HCT116 (cell line): ENCODE measurements at regions not wholly inside any gene's neighbourhood (a gene's known extent, or its start where the extent isn't known, plus 50 kb on each side); places are given as distances from the start of the nearest gene placed in this dataset.

Experiments used
- ATAC-seq: fragments of 200-7000 bp; cut with Tn5 transposase; 2 replicates; pipeline ENCODE4 v1.9.1; 2020; ENCODE audit warnings: mild to moderate bottlenecking, moderate library complexity
- BruUV-seq: library from RNA; stranded (reverse); fragments of 400-500 nt; replicated peaks from 2 replicates; lab custom pipeline; 2021; lab: Mats Ljungman, UMichigan
- CTCF ChIA-PET: fragments of 300-600 bp; sonication (Branson Sonifier 250); formaldehyde crosslinking; loops from one replicate; lab custom pipeline; 2021; ENCODE audit warnings: antibody characterized with exemption; lab: Charles Lee
- POLR2A ChIA-PET: fragments of 300-600, 350-600 bp; sonication (Branson Sonifier 250); formaldehyde crosslinking; loops from one replicate; lab custom pipeline; 2021; ENCODE audit warnings: antibody characterized with exemption; lab: Charles Lee
- RAD21 ChIA-PET, 2 experiments: fragments of 300-600 bp; sonication (Branson Sonifier 250); formaldehyde crosslinking; loops; one replicate each; lab custom pipeline; 2023; ENCODE audit warnings: low total read pairs in 2 of 2; ENCODE audit not compliant: uncharacterized antibody in 2 of 2, unreplicated experiment in 2 of 2, low non-redundant PET in 1 of 2; lab: Charles Lee
- DNase-seq: peaks from one replicate; pipeline ENCODE4 v3.0.0-alpha.2; 2010; ENCODE audit warnings: low read depth, low spot score
- H2AFZ ChIP-seq: fragments of 200-600 bp; shearing (Covaris generic), sonication (generic); 2 replicates; pipeline ENCODE4 v1.6.1; 2017; ENCODE audit warnings: low read depth, mixed run types, mixed read lengths, antibody characterized with exemption, low read length; ENCODE audit not compliant: poor library complexity, severe bottlenecking
- H3K27ac ChIP-seq: 2 replicates; pipeline ENCODE4 v1.5.1; 2012; ENCODE audit warnings: low read depth, low read length
- H3K27me3 ChIP-seq: fragments of 200-600 bp; sonication (generic); 2 replicates; pipeline ENCODE4 v1.6.1; 2016; ENCODE audit warnings: mixed run types, low read length, mixed read lengths; ENCODE audit not compliant: insufficient read depth
- H3K36me3 ChIP-seq, 2 experiments: fragments of 200-500 bp in 1 of 2; fragments of 200-600 bp in 1 of 2; sonication (Bioruptor generic) in 1 of 2; sonication (generic) in 1 of 2; 2 replicates each; pipeline versions ENCODE4 v1.5.1 to v1.6.1; 2014 to 2016; ENCODE audit warnings: low read length in 2 of 2, inconsistent platforms in 1 of 2, mixed read lengths in 1 of 2, mixed run types in 1 of 2; ENCODE audit not compliant: insufficient read depth in 2 of 2, control insufficient read depth in 1 of 2
- H3K4me1 ChIP-seq, 2 experiments: fragments of 200-600 bp in 1 of 2; sonication (generic) in 1 of 2; 2 replicates each; pipeline versions ENCODE4 v1.5.1 to v1.6.1; 2012 to 2017; ENCODE audit warnings: low read length in 2 of 2, inconsistent platforms in 1 of 2, mild to moderate bottlenecking in 1 of 2, mixed read lengths in 1 of 2, mixed run types in 1 of 2, moderate library complexity in 1 of 2; ENCODE audit not compliant: insufficient read depth in 2 of 2, control insufficient read depth in 1 of 2
- H3K4me2 ChIP-seq: fragments of 200-600 bp; sonication (generic); 2 replicates; pipeline ENCODE4 v1.6.1; 2017; ENCODE audit warnings: mixed run types, low read length, mixed read lengths
- H3K4me3 ChIP-seq, 2 experiments: fragments of 200-600 bp in 1 of 2; sonication (generic) in 1 of 2; replicated peaks in 1 of 2; 2 replicates each; pipeline ENCODE4 v1.5.1; 2011 to 2016; ENCODE audit warnings: low read length in 2 of 2, control low read depth in 1 of 2, low read depth in 1 of 2, mild to moderate bottlenecking in 1 of 2, mixed read lengths in 1 of 2, mixed run types in 1 of 2
- H3K79me2 ChIP-seq: fragments of 200-600 bp; sonication (generic); 2 replicates; pipeline ENCODE4 v1.6.1; 2017; ENCODE audit warnings: mild to moderate bottlenecking, mixed run types, low read length, moderate library complexity, mixed read lengths; ENCODE audit not compliant: insufficient read depth
- H3K9ac ChIP-seq: fragments of 200-600 bp; sonication (generic); 2 replicates; pipeline ENCODE4 v1.6.1; 2016; ENCODE audit warnings: low read length, mixed read lengths
- H3K9me2 ChIP-seq: fragments of 200-600 bp; sonication (generic), shearing (Covaris generic); 2 replicates; pipeline ENCODE4 v1.6.1; 2017; ENCODE audit warnings: mixed run types, mild to moderate bottlenecking, moderate library complexity; ENCODE audit not compliant: insufficient read depth
- H3K9me3 ChIP-seq, 2 experiments: fragments of 200-500 bp in 1 of 2; fragments of 200-600 bp in 1 of 2; sonication (Bioruptor generic) in 1 of 2; sonication (generic) in 1 of 2; 2 replicates each; pipeline ENCODE4 v1.6.1; 2014 to 2017; ENCODE audit warnings: low read length in 2 of 2, mixed read lengths in 2 of 2, inconsistent platforms in 1 of 2, low read depth in 1 of 2, mild to moderate bottlenecking in 1 of 2, mixed run types in 1 of 2, moderate library complexity in 1 of 2; ENCODE audit not compliant: control insufficient read depth in 1 of 2, insufficient read depth in 1 of 2
- H4K20me1 ChIP-seq: fragments of 200-600 bp; sonication (generic), shearing (Covaris generic); 2 replicates; pipeline ENCODE4 v1.6.1; 2017; ENCODE audit warnings: mixed run types, mild to moderate bottlenecking, moderate library complexity; ENCODE audit not compliant: insufficient read depth
- CBX3 ChIP-seq: IDR thresholded peaks from 2 replicates; pipeline ENCODE4 v1.6.1; 2012; ENCODE audit warnings: low read depth
- CTCF ChIP-seq, 3 experiments: fragments of 200-600 bp in 1 of 3; sonication (generic) in 1 of 3; IDR thresholded peaks in 2 of 3; conservative IDR thresholded peaks in 1 of 3; 2 replicates each; pipeline ENCODE4 v1.5.1; 2012 to 2017; ENCODE audit warnings: low read depth in 2 of 3, low read length in 2 of 3, antibody characterized with exemption in 1 of 3, borderline replicate concordance in 1 of 3, control low read depth in 1 of 3, mild to moderate bottlenecking in 1 of 3, mixed read lengths in 1 of 3, mixed run types in 1 of 3, moderate library complexity in 1 of 3; ENCODE audit not compliant: insufficient read depth in 1 of 3
- EGR1 ChIP-seq: IDR thresholded peaks from 2 replicates; pipeline ENCODE4 v1.6.1; 2012; ENCODE audit warnings: low read depth
- EZH2phosphoT487 ChIP-seq: fragments of 200-600 bp; IDR thresholded peaks from 2 replicates; pipeline ENCODE4 v1.6.1; 2018; ENCODE audit warnings: antibody characterized with exemption, borderline replicate concordance
- JUND ChIP-seq: IDR thresholded peaks from 2 replicates; pipeline ENCODE4 v1.6.1; 2012
- SIN3A ChIP-seq: IDR thresholded peaks from 2 replicates; pipeline ENCODE4 v1.6.1; 2012; ENCODE audit warnings: low read depth
- SRF ChIP-seq: IDR thresholded peaks from 2 replicates; pipeline ENCODE4 v1.6.1; 2012; ENCODE audit warnings: low read depth
- TCF7L2 ChIP-seq: IDR thresholded peaks from 2 replicates; pipeline ENCODE4 v1.7.0; 2011; ENCODE audit warnings: borderline replicate concordance, inconsistent platforms; ENCODE audit not compliant: insufficient read depth, insufficient read length; ENCODE audit errors: extremely low read depth
- YY1 ChIP-seq: IDR thresholded peaks from 2 replicates; pipeline ENCODE4 v1.6.1; 2011; ENCODE audit warnings: low read length, low read depth, moderate library complexity, mild to moderate bottlenecking; ENCODE audit not compliant: insufficient replicate concordance; ENCODE audit errors: extremely low read depth
- ZFX ChIP-seq: fragments of 450-650 bp; IDR thresholded peaks from 2 replicates; pipeline ENCODE4 v1.6.1; 2017
- ZNF274 ChIP-seq: fragments of 200-500 bp; sonication (Bioruptor generic); IDR thresholded peaks from 2 replicates; pipeline ENCODE4 v1.6.1; 2014; ENCODE audit warnings: mild to moderate bottlenecking, low read depth, low read length, inconsistent platforms
- intact Hi-C: fragments of 100-400 bp; cut with micrococcal nuclease; formaldehyde crosslinking; loops from 2 replicates; pipeline ENCODE4 v1.10.0; 2022

- H3K4me1 ChIP-seq = no peaks in the 10 kb centered on the region
- BruUV-seq = no TSS peak
- H3K4me3 ChIP-seq = no peak overlapping the region
- H4K20me1 ChIP-seq = no peaks in the 10 kb centered on the region
- no peak overlapping the region for H3K27ac ChIP-seq
- H3K9ac ChIP-seq = no peak overlapping the region
- peaks cover 0 to 3% of the 10 kb centered on the region in 2 experiments; a peak in 2 of 4 replicates for H3K9me3 ChIP-seq
- ChIA-PET POLR2A (no interaction called here), RAD21 (no interaction called here), CTCF (no interaction called here)
- H3K4me2 ChIP-seq = no peak overlapping the region
- H3K36me3 ChIP-seq = no peaks in the 10 kb centered on the region
- no peaks in the 10 kb centered on the region for H3K9me2 ChIP-seq
- intact Hi-C loops = no loop called here
- no peaks in the 10 kb centered on the region for H3K27me3 ChIP-seq
- H3K79me2 ChIP-seq = no peaks in the 10 kb centered on the region
- H2AFZ ChIP-seq = no peak overlapping the region
- TF ChIP-seq ZFX (no peak), SIN3A (no peak), EGR1 (no peak), CBX3 (no peak), YY1 (no peak), SRF (no peak), EZH2phosphoT487 (no peak), JUND (no peak), ZNF274 (no peak), TCF7L2 (no peak), CTCF (IDR thresholded peaks at IDR 0.05 in 2 of 3, conservative IDR thresholded peaks at IDR 0.05 in 1 of 3; ENCODE audit: borderline replicate concordance in 1 of 3, insufficient read depth in 1 of 3, low read depth in 2 of 3, low read length in 2 of 3) (no peak)
- ATAC-seq (no peak), DNase-seq (no peak)
Measured at GRCh38 chr4:63460075-63460474, 949.2 kb downstream of the TECRL start.
